Stimulated activated CD8-positive, alpha-beta memory T cell treated with anti-CD3 and anti-CD28 coated beads, Interleukin-7, amount 100 ng/mL, for 4 hours (primary cell): ENCODE measurements at regions not wholly inside any gene's neighbourhood (a gene's known extent, or its start where the extent isn't known, plus 50 kb on each side); places are given as distances from the start of the nearest gene placed in this dataset.
"Not testable (repeated sequence)": the region's sequence is repeated elsewhere in the genome, so short reads cannot be mapped to it uniquely, and the experiment has no call there.

Experiments used
- DNase-seq, 2 donors: peaks; one replicate each; pipeline ENCODE4 v3.0.0-alpha.2; 2020; ENCODE audit warnings: low read depth in 2 of 2

- DNase-seq: no peak
Measured at GRCh38 chr1:222066539-222066938, 324.6 kb upstream of the DUSP10 start.

- DNase-seq: no peak
Measured at GRCh38 chr1:222065234-222065633, 323.3 kb upstream of the DUSP10 start.

GRCh38 chr1:222064388-222065211 lies 322.7 kb upstream of the DUSP10 start:
- DNase-seq: no peak

- DNase-seq: no peak
Measured at GRCh38 chr1:222062640-222063039, 320.8 kb upstream of the DUSP10 start.

- DNase-seq: no peak
Measured at GRCh38 chr1:222061711-222062359, 319.9 kb upstream of the DUSP10 start.

GRCh38 chr1:222060210-222060916 lies 318.5 kb upstream of the DUSP10 start:
- no peak for DNase-seq

- DNase-seq: no peak
Measured at GRCh38 chr1:222058249-222058648, 316.4 kb upstream of the DUSP10 start.

- no peak for DNase-seq
Measured at GRCh38 chr1:222057162-222057561, 315.3 kb upstream of the DUSP10 start.

- DNase-seq: no peak
Measured at GRCh38 chr1:222054416-222054815, 312.5 kb upstream of the DUSP10 start.

GRCh38 chr1:222053790-222054294 lies 312.0 kb upstream of the DUSP10 start:
- DNase-seq: no peak

GRCh38 chr1:222051311-222051710 lies 309.4 kb upstream of the DUSP10 start:
- DNase-seq: not testable (repeated sequence)

GRCh38 chr1:222049661-222050060 lies 307.8 kb upstream of the DUSP10 start:
- not testable (repeated sequence) for DNase-seq

- no peak for DNase-seq
Measured at GRCh38 chr1:222049176-222049575, 307.3 kb upstream of the DUSP10 start.

- no peak for DNase-seq
Measured at GRCh38 chr1:222048094-222048595, 306.3 kb upstream of the DUSP10 start.

- DNase-seq: no peak
Measured at GRCh38 chr1:222047366-222047765, 305.5 kb upstream of the DUSP10 start.

GRCh38 chr1:222046684-222047263 lies 304.9 kb upstream of the DUSP10 start:
- DNase-seq: no peak

GRCh38 chr1:222045786-222046185 lies 303.9 kb upstream of the DUSP10 start:
- no peak for DNase-seq

GRCh38 chr1:222045236-222045635 lies 303.3 kb upstream of the DUSP10 start:
- no peak for DNase-seq

GRCh38 chr1:222043444-222044292 lies 301.8 kb upstream of the DUSP10 start:
- DNase-seq: no peak

- no peak for DNase-seq
Measured at GRCh38 chr1:222042120-222042519, 300.2 kb upstream of the DUSP10 start.

GRCh38 chr1:222040955-222041354 lies 299.1 kb upstream of the DUSP10 start:
- no peak for DNase-seq
